ENCODE measurements at regions not wholly inside any gene's neighbourhood (a gene's known extent, or its start where the extent isn't known, plus 50 kb on each side); places are given as distances from the start of the nearest gene placed in this dataset.

DNA sequence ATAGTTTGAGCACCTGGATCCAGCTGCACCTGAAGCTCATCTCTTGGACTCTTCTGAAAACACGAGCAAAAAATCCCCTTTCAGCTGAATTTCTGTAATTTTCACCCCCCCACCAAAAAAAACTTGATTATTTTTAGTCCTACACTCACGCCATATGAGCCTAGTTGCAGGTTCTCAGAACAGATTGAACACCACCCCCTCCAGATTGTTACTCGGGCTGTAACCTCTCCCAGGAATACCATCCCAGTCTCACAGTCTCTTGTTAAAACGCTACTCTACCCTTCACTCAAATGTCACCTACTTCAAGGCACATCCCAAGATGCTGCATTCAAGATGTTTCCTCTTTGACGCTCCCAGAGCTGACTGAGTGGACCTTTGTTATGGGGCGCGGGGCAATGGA, 96.3 kb upstream of the PRDM11 start:
- TF ChIP-seq, protein P1, sequence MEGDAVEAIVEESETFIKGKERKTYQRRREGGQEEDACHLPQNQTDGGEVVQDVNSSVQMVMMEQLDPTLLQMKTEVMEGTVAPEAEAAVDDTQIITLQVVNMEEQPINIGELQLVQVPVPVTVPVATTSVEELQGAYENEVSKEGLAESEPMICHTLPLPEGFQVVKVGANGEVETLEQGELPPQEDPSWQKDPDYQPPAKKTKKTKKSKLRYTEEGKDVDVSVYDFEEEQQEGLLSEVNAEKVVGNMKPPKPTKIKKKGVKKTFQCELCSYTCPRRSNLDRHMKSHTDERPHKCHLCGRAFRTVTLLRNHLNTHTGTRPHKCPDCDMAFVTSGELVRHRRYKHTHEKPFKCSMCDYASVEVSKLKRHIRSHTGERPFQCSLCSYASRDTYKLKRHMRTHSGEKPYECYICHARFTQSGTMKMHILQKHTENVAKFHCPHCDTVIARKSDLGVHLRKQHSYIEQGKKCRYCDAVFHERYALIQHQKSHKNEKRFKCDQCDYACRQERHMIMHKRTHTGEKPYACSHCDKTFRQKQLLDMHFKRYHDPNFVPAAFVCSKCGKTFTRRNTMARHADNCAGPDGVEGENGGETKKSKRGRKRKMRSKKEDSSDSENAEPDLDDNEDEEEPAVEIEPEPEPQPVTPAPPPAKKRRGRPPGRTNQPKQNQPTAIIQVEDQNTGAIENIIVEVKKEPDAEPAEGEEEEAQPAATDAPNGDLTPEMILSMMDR (IDR thresholded peaks at IDR 0.05), result no peak
- TF ChIP-seq ZFX (IDR thresholded peaks at IDR 0.05; ENCODE audit: borderline replicate concordance), result no peak

Data from 22Rv1 (cell line).